GM13977 (cell line): ENCODE measurements at regions not wholly inside any gene's neighbourhood (a gene's known extent, or its start where the extent isn't known, plus 50 kb on each side); places are given as distances from the start of the nearest gene placed in this dataset.

Experiments
- DNase-seq: peaks from one replicate; pipeline ENCODE4 v3.0.0; 2012; ENCODE audit warnings: low spot score
- CTCF ChIP-seq: IDR thresholded peaks from 2 replicates; pipeline ENCODE4 v1.5.1; 2012; ENCODE audit warnings: mild to moderate bottlenecking, control low read depth; ENCODE audit not compliant: insufficient read depth; ENCODE audit errors: extremely low read depth, missing control alignments
- in situ Hi-C: fragments of 300-500 bp; cut with MboI; formaldehyde crosslinking; loops from one replicate; pipeline ENCODE4 v1.12.0; 2022; ENCODE audit warnings: low sequenced_read_pairs, low pct_unique_long_range_greater_than_20kb, mixed read lengths, inconsistent platforms; ENCODE audit not compliant: unreplicated experiment

GRCh38 chr19:34313188-34313587 is 51.8 kb upstream of the GPI start:
- no peak for DNase-seq
- in situ Hi-C loops, result no loop called here
- TF ChIP-seq CTCF, result no peak

- peak; percentile 31 for DNase-seq
- no peak for TF ChIP-seq CTCF
- in situ Hi-C loops, result no loop called here
These were observed 50.3 kb upstream of the GPI start for GRCh38 chr19:34314437-34315313.
